Naive thymus-derived CD4-positive, alpha-beta T cell (primary cell): ENCODE measurements at regions not wholly inside any gene's neighbourhood (a gene's known extent, or its start where the extent isn't known, plus 50 kb on each side); places are given as distances from the start of the nearest gene placed in this dataset.

Source experiments
- ATAC-seq: fragments of 150-1000 bp; cut with Tn5 transposase; 2 replicates; pipeline ENCODE4 v1.10.0; 2021; ENCODE audit warnings: mild to moderate bottlenecking, moderate library complexity
- CTCF ChIA-PET: fragments of 350-600 bp; sonication (Branson Sonifier 250); formaldehyde crosslinking; loops from one replicate; lab custom pipeline; 2021; ENCODE audit warnings: antibody characterized with exemption; lab: Charles Lee
- POLR2A ChIA-PET: fragments of 350-600 bp; sonication (Branson Sonifier 250); formaldehyde crosslinking; loops from one replicate; lab custom pipeline; 2021; ENCODE audit warnings: antibody characterized with exemption, inconsistent platforms; lab: Charles Lee
- DNase-seq, 9 donors: peaks; one replicate each; pipeline versions ENCODE4 v3.0.0 to v3.0.0-alpha.2; 2020 to 2022; ENCODE audit warnings: mixed read lengths in 1 of 9
- H3K27ac ChIP-seq: one replicate; pipeline ENCODE4 v1.7.0; 2013; ENCODE audit warnings: mild to moderate bottlenecking, low read depth, low read length, moderate library complexity
- H3K27me3 ChIP-seq, 2 donors: one replicate each; pipeline ENCODE4 v1.7.0; 2013; ENCODE audit warnings: low read length in 2 of 2, mild to moderate bottlenecking in 2 of 2, moderate library complexity in 2 of 2; ENCODE audit not compliant: control insufficient read depth in 2 of 2, insufficient read depth in 2 of 2
- H3K36me3 ChIP-seq, 3 experiments: 1 replicate in 2 of 3; 2 replicates in 1 of 3; pipeline ENCODE4 v1.7.0; 2013; ENCODE audit warnings: low read length in 3 of 3, mild to moderate bottlenecking in 3 of 3, moderate library complexity in 1 of 3; ENCODE audit not compliant: insufficient read depth in 3 of 3, control insufficient read depth in 2 of 3
- H3K4me1 ChIP-seq, 2 donors: one replicate each; pipeline ENCODE4 v1.7.0; 2013; ENCODE audit warnings: low read length in 2 of 2, mild to moderate bottlenecking in 2 of 2, moderate library complexity in 1 of 2; ENCODE audit not compliant: control insufficient read depth in 2 of 2, insufficient read depth in 2 of 2
- H3K4me3 ChIP-seq: 2 replicates; pipeline ENCODE4 v1.7.0; 2013; ENCODE audit warnings: mild to moderate bottlenecking, low read length
- H3K9me3 ChIP-seq, 3 experiments: 1 replicate in 2 of 3; 2 replicates in 1 of 3; pipeline ENCODE4 v1.7.0; 2013; ENCODE audit warnings: low read length in 3 of 3; ENCODE audit not compliant: control insufficient read depth in 2 of 3
- H3K27ac Mint-ChIP-seq, 9 donors: one replicate each; pipeline ENCODE4 v1.8.0; 2020 to 2022; ENCODE audit warnings: mixed read lengths in 9 of 9, mild to moderate bottlenecking in 8 of 9, moderate library complexity in 5 of 9, inconsistent platforms in 2 of 9
- H3K27me3 Mint-ChIP-seq, 5 donors: one replicate each; pipeline ENCODE4 v1.8.0; 2021 to 2022; ENCODE audit warnings: mixed read lengths in 5 of 5, mild to moderate bottlenecking in 1 of 5
- H3K36me3 Mint-ChIP-seq, 5 donors: one replicate each; pipeline ENCODE4 v1.8.0; 2020 to 2022; ENCODE audit warnings: mixed read lengths in 5 of 5, mild to moderate bottlenecking in 3 of 5, inconsistent platforms in 1 of 5
- H3K4me1 Mint-ChIP-seq, 7 donors: one replicate each; pipeline ENCODE4 v1.8.0; 2020 to 2022; ENCODE audit warnings: mixed read lengths in 7 of 7, mild to moderate bottlenecking in 3 of 7, inconsistent platforms in 1 of 7
- H3K4me3 Mint-ChIP-seq, 10 donors: one replicate each; pipeline ENCODE4 v1.8.0; 2020 to 2022; ENCODE audit warnings: mild to moderate bottlenecking in 10 of 10, mixed read lengths in 10 of 10, moderate library complexity in 6 of 10, inconsistent platforms in 2 of 10
- H3K9me3 Mint-ChIP-seq, 11 donors: one replicate each; pipeline ENCODE4 v1.8.0; 2020 to 2022; ENCODE audit warnings: mixed read lengths in 11 of 11, mild to moderate bottlenecking in 4 of 11, inconsistent platforms in 1 of 11, moderate library complexity in 1 of 11
- intact Hi-C, 2 donors: fragments of 100-400 bp; cut with micrococcal nuclease; formaldehyde crosslinking; loops; one replicate each; pipeline ENCODE4 v1.15.1; 2023

DNA sequence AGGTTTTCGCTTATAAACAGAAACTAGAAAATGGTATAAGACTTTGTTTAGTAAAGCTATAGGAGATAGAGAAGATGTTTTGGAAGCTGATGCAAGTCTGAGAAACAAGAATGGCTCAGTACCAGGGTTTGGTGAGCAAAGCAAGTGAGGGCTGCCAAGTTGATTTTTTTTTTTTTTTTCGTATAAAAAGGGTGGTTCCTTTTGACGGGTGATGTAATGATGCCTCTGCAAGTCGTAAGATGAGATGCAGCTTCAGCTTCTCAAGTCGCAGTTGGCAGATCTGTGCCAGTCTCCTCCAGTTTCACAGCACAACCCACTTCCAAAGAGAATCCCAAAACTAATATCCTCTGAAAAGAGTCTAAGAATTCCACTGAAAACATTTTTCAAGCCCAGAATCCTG, 252.8 kb upstream of the CDH4 start:
- ChIA-PET CTCF (no interaction called here), POLR2A (no interaction called here)
- Mint-ChIP-seq H3K27me3 (peaks cover 0 to 19% (median 4%) of the 10 kb centered on the region in 5 donors), H3K27ac (no peak overlapping the region), H3K4me3 (no peak overlapping the region), H3K36me3 (no peaks in the 10 kb centered on the region), H3K4me1 (no peaks in the 10 kb centered on the region), H3K9me3 (no peaks in the 10 kb centered on the region)
- intact Hi-C loops, result no loop called here
- H3K9me3 ChIP-seq, result no peaks in the 10 kb centered on the region
- H3K4me1 ChIP-seq, result no peaks in the 10 kb centered on the region
- DNase-seq, result no peak
- no peak for ATAC-seq
- H3K4me3 ChIP-seq, result no peak overlapping the region
- no peaks in the 10 kb centered on the region for H3K36me3 ChIP-seq
- no peaks in the 10 kb centered on the region for H3K27me3 ChIP-seq
- no peak overlapping the region for H3K27ac ChIP-seq

DNA sequence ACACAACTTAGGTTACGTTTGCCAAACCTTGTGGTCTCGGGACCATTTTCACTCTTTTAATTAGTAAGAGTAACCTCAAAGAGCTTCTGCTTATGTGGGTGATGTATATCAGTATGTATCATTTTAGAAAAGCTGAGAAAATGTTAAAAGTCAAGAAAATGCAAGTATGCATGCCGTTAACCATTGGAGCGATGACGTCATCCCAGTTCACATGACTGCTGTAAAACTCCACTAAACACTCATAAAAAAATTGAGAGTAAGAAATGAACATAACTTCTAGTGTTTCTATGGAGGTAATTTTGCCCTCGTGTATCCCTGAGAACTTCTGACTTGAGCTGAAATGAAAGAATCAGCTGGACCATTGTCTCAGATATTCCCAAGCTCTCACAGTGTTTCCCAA, 250.0 kb upstream of the CDH4 start:
- intact Hi-C loops, result no loop called here
- Histone ChIP-seq H3K9me3 (no peaks in the 10 kb centered on the region), H3K27me3 (no peaks in the 10 kb centered on the region), H3K4me3 (no peak overlapping the region), H3K4me1 (no peaks in the 10 kb centered on the region), H3K27ac (no peak overlapping the region), H3K36me3 (no peaks in the 10 kb centered on the region)
- POLR2A ChIA-PET, result no interaction called here
- H3K27me3 Mint-ChIP-seq, result peaks cover 0 to 28% (median 11%) of the 10 kb centered on the region in 5 donors
- ATAC-seq (no peak), DNase-seq (no peak)
- no peak overlapping the region for H3K27ac Mint-ChIP-seq
- H3K9me3 Mint-ChIP-seq, result peaks cover 0 to 4% (median 0%) of the 10 kb centered on the region in 11 donors
- H3K4me1 Mint-ChIP-seq, result no peaks in the 10 kb centered on the region
- CTCF ChIA-PET, result interaction anchor here (0.7 kb wide), 1 partner anchor 11 kb away, joined by 3 read pairs; no protein-coding TSS in a partner anchor
- no peak overlapping the region for H3K4me3 Mint-ChIP-seq
- H3K36me3 Mint-ChIP-seq, result no peaks in the 10 kb centered on the region

- no peaks in the 10 kb centered on the region for H3K4me1 ChIP-seq
- Mint-ChIP-seq H3K9me3 (peaks cover 0 to 15% (median 6%) of the 10 kb centered on the region in 11 donors), H3K4me3 (no peak overlapping the region), H3K36me3 (no peaks in the 10 kb centered on the region), H3K27ac (no peak overlapping the region), H3K4me1 (no peaks in the 10 kb centered on the region), H3K27me3 (peaks cover 0 to 24% (median 4%) of the 10 kb centered on the region in 5 donors)
- ATAC-seq, result no peak
- H3K4me3 ChIP-seq, result no peak overlapping the region
- H3K36me3 ChIP-seq, result no peaks in the 10 kb centered on the region
- no peak overlapping the region for H3K27ac ChIP-seq
- ChIA-PET POLR2A (no interaction called here), CTCF (no interaction called here)
- H3K27me3 ChIP-seq, result no peaks in the 10 kb centered on the region
- no peaks in the 10 kb centered on the region for H3K9me3 ChIP-seq
- DNase-seq, result no peak
- intact Hi-C loops, result no loop called here
These were observed 237.6 kb upstream of the CDH4 start for GRCh38 chr20:61014491-61014890.

DNA sequence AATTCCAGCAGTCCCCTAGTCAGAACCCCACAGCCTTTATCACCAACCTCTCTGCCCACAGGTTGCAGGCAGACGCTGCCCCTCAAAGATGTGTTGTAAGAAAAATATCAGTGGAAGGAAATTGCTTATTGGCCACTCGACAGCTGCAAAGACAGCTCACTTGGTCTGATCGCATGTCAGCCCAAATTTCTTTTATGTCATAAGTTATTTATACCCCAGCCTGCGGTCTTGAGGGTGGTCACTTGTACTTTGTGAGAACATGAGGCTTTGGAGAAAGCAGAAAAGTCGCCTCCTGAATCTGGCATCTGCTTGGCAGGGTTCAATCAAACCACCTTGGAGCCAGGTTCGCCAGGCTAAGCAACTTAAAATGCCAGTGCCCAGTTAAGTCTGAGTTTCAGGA, 236.5 kb upstream of the CDH4 start:
- Mint-ChIP-seq H3K4me3 (no peak overlapping the region), H3K9me3 (peaks cover 0 to 19% (median 7%) of the 10 kb centered on the region in 11 donors), H3K4me1 (no peaks in the 10 kb centered on the region), H3K27me3 (peaks cover 0 to 24% (median 4%) of the 10 kb centered on the region in 5 donors), H3K27ac (no peak overlapping the region), H3K36me3 (no peaks in the 10 kb centered on the region)
- no peak overlapping the region for H3K27ac ChIP-seq
- H3K4me3 ChIP-seq, result no peak overlapping the region
- no peaks in the 10 kb centered on the region for H3K27me3 ChIP-seq
- ATAC-seq, result no peak
- DNase-seq, result no peak
- intact Hi-C loops, result no loop called here
- ChIA-PET CTCF (no interaction called here), POLR2A (no interaction called here)
- H3K36me3 ChIP-seq, result no peaks in the 10 kb centered on the region
- no peaks in the 10 kb centered on the region for H3K4me1 ChIP-seq
- H3K9me3 ChIP-seq, result no peaks in the 10 kb centered on the region

GRCh38 chr20:61019322-61019721, 232.7 kb upstream of the CDH4 start:
- peaks cover 0 to 23% (median 4%) of the 10 kb centered on the region in 5 donors for H3K27me3 Mint-ChIP-seq
- H3K9me3 Mint-ChIP-seq, result peaks cover 0 to 19% (median 7%) of the 10 kb centered on the region in 11 donors
- H3K4me3 Mint-ChIP-seq, result no peak overlapping the region
- ChIA-PET POLR2A (no interaction called here), CTCF (no interaction called here)
- no peaks in the 10 kb centered on the region for H3K9me3 ChIP-seq
- ATAC-seq, result no peak
- H3K27ac ChIP-seq, result no peak overlapping the region
- H3K4me1 ChIP-seq, result no peaks in the 10 kb centered on the region
- intact Hi-C loops, result no loop called here
- H3K36me3 ChIP-seq, result no peaks in the 10 kb centered on the region
- no peak overlapping the region for H3K27ac Mint-ChIP-seq
- DNase-seq, result no peak
- H3K27me3 ChIP-seq, result no peaks in the 10 kb centered on the region
- H3K4me3 ChIP-seq, result no peak overlapping the region
- no peaks in the 10 kb centered on the region for H3K36me3 Mint-ChIP-seq
- no peaks in the 10 kb centered on the region for H3K4me1 Mint-ChIP-seq

- no peaks in the 10 kb centered on the region for H3K36me3 Mint-ChIP-seq
- H3K4me3 Mint-ChIP-seq, result no peak overlapping the region
These were observed 228.4 kb upstream of the CDH4 start for GRCh38 chr20:61023612-61024011.

DNA sequence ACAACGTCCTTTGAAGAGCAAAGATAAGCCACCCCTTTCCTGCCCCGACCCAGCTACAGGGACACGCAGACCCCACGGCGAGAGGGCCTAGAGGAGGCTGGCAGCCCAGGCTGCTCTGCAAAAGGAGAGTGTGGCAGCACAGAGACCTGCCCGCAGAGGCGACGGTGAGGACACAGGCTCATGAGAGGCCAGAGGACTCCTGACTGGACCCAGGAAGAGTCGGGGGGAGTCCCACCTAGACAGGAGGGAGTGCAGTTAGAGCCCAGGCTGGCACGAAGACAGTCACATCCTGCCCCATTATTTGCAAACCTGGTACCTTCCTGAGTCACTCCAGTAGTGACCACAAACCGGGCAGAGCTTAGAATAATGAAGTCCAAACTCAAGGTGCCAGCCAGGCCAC, 227.7 kb upstream of the CDH4 start:
- CTCF ChIA-PET, result no interaction called here
- peaks cover 0 to 6% (median 0%) of the 10 kb centered on the region in 5 donors for H3K27me3 Mint-ChIP-seq
- H3K9me3 Mint-ChIP-seq, result peaks cover 0 to 15% (median 8%) of the 10 kb centered on the region in 11 donors
- no peak overlapping the region for H3K4me3 ChIP-seq
- no peaks in the 10 kb centered on the region for H3K27me3 ChIP-seq
- H3K27ac ChIP-seq, result no peak overlapping the region
- no peak for ATAC-seq
- H3K4me1 ChIP-seq, result no peaks in the 10 kb centered on the region
- no peak for DNase-seq
- no peaks in the 10 kb centered on the region for H3K4me1 Mint-ChIP-seq
- H3K36me3 Mint-ChIP-seq, result no peaks in the 10 kb centered on the region
- H3K9me3 ChIP-seq, result no peaks in the 10 kb centered on the region
- POLR2A ChIA-PET, result no interaction called here
- H3K27ac Mint-ChIP-seq, result no peak overlapping the region
- H3K4me3 Mint-ChIP-seq, result no peak overlapping the region
- intact Hi-C loops, result no loop called here
- H3K36me3 ChIP-seq, result no peaks in the 10 kb centered on the region

More at GRCh38 chr20:61023612-61024011, 228.4 kb upstream of the CDH4 start:
- CTCF ChIA-PET, result no interaction called here
- H3K9me3 Mint-ChIP-seq, result peaks cover 3 to 19% (median 9%) of the 10 kb centered on the region in 11 donors
- no peak overlapping the region for H3K27ac ChIP-seq
- ATAC-seq (no peak), DNase-seq (no peak)
- H3K4me1 Mint-ChIP-seq, result no peaks in the 10 kb centered on the region
- H3K27me3 Mint-ChIP-seq, result peaks cover 0 to 6% (median 0%) of the 10 kb centered on the region in 5 donors
- H3K27ac Mint-ChIP-seq, result no peak overlapping the region
- H3K4me3 ChIP-seq, result no peak overlapping the region
- no peaks in the 10 kb centered on the region for H3K27me3 ChIP-seq
- H3K4me1 ChIP-seq, result no peaks in the 10 kb centered on the region
- intact Hi-C loops, result no loop called here
- POLR2A ChIA-PET, result no interaction called here
- H3K36me3 ChIP-seq, result no peaks in the 10 kb centered on the region
- H3K9me3 ChIP-seq, result no peaks in the 10 kb centered on the region
